ENCODE measurements at regions not wholly inside any gene's neighbourhood (a gene's known extent, or its start where the extent isn't known, plus 50 kb on each side); places are given as distances from the start of the nearest gene placed in this dataset.

GRCh38 chr20:17827759-17828559 lies 128.2 kb downstream of the BANF2 start:
- intact Hi-C loops (cut with DNase I) = no loop called here
- Histone ChIP-seq H3K4me1 (peaks cover 9 to 13% (median 12%) of the 10 kb centered on the region in 3 donors), H3K4me3 (no peak overlapping the region), H3K27ac (no peak overlapping the region), H3K9me3 (no peaks in the 10 kb centered on the region), H3K27me3 (no peaks in the 10 kb centered on the region), H3K36me3 (no peaks in the 10 kb centered on the region)
- DNase-seq = peak in 1 of 6 donors; percentile 31
- 87 to 88% methylated on average over 13 of the region's 13 CpGs for WGBS, 2 donors
- FAIRE-seq = no peak
- ATAC-seq = no peak
- no peak for TF ChIP-seq CTCF (IDR thresholded peaks at IDR 0.05)

GRCh38 chr20:17827079-17827478 lies 127.3 kb downstream of the BANF2 start:
- DNase-seq = no peak
- Histone ChIP-seq H3K27ac (no peak overlapping the region), H3K27me3 (no peaks in the 10 kb centered on the region), H3K36me3 (no peaks in the 10 kb centered on the region), H3K4me3 (no peak overlapping the region), H3K4me1 (peaks cover 14 to 21% (median 17%) of the 10 kb centered on the region in 3 donors), H3K9me3 (no peaks in the 10 kb centered on the region)
- TF ChIP-seq CTCF (IDR thresholded peaks at IDR 0.05) = no peak
- ATAC-seq = no peak
- FAIRE-seq = no peak
- 80 to 86% methylated on average over 4 of the region's 4 CpGs for WGBS, 2 donors
- intact Hi-C loops (cut with DNase I) = no loop called here

GRCh38 chr20:17825960-17826843 lies 126.4 kb downstream of the BANF2 start:
- no peak overlapping the region for H3K27ac ChIP-seq
- TF ChIP-seq CTCF (IDR thresholded peaks at IDR 0.05) = no peak
- no peaks in the 10 kb centered on the region for H3K27me3 ChIP-seq
- WGBS, 2 donors = 92 to 94% methylated on average over 8 of the region's 8 CpGs
- no peak overlapping the region for H3K4me3 ChIP-seq
- H3K9me3 ChIP-seq = no peaks in the 10 kb centered on the region
- H3K36me3 ChIP-seq = no peaks in the 10 kb centered on the region
- intact Hi-C loops (cut with DNase I) = no loop called here
- ATAC-seq = no peak
- H3K4me1 ChIP-seq = peaks cover 14 to 25% (median 25%) of the 10 kb centered on the region in 3 donors
- no peak for FAIRE-seq
- DNase-seq = no peak

GRCh38 chr20:17825252-17825959 lies 125.6 kb downstream of the BANF2 start:
- ATAC-seq = no peak
- Histone ChIP-seq H3K4me1 (peaks cover 14 to 25% (median 25%) of the 10 kb centered on the region in 3 donors), H3K27ac (no peak overlapping the region), H3K4me3 (no peak overlapping the region), H3K9me3 (no peaks in the 10 kb centered on the region), H3K36me3 (no peaks in the 10 kb centered on the region), H3K27me3 (no peaks in the 10 kb centered on the region)
- FAIRE-seq = no peak
- no peak for DNase-seq
- intact Hi-C loops (cut with DNase I) = no loop called here
- TF ChIP-seq CTCF (IDR thresholded peaks at IDR 0.05) = no peak
- WGBS, 2 donors = 81 to 82% methylated on average over 15 of the region's 15 CpGs

Measured in pancreas (tissue), 10 donors.